Fibroblast of skin of back (primary cell): ENCODE measurements at regions not wholly inside any gene's neighbourhood (a gene's known extent, or its start where the extent isn't known, plus 50 kb on each side); places are given as distances from the start of the nearest gene placed in this dataset.

Experiments used
- DNase-seq: peaks from one replicate; pipeline ENCODE4 v3.0.0-alpha.2; 2013

GRCh38 chr3:180188512-180189309 is 152.0 kb upstream of the PEX5L start:
- DNase-seq, result peak; percentile 10

- DNase-seq, result no peak
These were observed 152.5 kb upstream of the PEX5L start for GRCh38 chr3:180189310-180189648.

- DNase-seq, result no peak
These were observed 159.9 kb upstream of the PEX5L start for GRCh38 chr3:180196658-180197057.

- DNase-seq, result no peak
These were observed 162.8 kb upstream of the PEX5L start for GRCh38 chr3:180199417-180199995.

DNA sequence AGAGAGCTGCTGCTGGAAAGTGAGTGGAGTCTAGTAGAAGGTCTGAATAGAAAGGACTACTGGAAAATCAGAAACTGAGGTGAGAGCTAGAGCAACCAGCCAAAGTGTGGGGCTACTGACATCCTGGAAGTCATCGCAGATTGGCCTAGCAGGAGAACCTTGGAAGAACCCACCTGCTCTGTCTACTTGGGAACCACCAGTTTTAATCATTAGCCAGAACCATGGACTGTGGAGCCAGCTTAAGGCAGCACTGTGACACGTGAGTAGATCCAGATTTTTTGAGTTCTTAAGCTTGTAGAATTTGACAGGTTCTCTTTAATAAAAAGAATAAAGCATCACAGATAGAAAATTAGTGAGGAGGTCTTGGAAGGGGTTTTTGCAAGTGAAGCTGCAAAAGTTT is 179.1 kb upstream of the PEX5L start:
- no peak for DNase-seq

- DNase-seq, result no peak
These were observed 186.5 kb upstream of the PEX5L start for GRCh38 chr3:180223268-180223667.

DNA sequence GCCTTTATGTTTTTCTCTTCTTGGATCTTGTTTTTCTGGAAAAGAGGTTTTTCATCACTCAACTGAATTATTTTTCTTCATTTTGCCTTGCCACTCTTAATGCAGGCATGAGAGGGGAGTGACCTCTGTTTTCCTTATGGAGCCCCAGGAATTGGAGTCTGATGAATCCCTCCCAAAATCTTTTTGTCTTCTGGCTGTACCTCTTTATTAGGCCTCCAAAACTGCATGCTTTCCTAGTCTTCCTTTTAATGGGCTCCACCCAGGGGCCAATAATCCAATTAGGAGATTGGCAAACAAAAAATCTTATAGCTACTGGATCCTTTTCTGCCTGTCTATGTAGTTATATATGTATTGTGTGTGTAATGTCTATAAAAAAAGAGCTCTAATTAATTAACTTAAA is 192.4 kb upstream of the PEX5L start:
- no peak for DNase-seq

- DNase-seq, result no peak
These were observed 203.2 kb upstream of the PEX5L start for GRCh38 chr3:180239939-180240338.

- no peak for DNase-seq
These were observed 210.0 kb upstream of the PEX5L start for GRCh38 chr3:180246688-180247195.

- DNase-seq, result peak; percentile 24
These were observed 213.4 kb upstream of the PEX5L start for GRCh38 chr3:180250172-180250571.

DNA sequence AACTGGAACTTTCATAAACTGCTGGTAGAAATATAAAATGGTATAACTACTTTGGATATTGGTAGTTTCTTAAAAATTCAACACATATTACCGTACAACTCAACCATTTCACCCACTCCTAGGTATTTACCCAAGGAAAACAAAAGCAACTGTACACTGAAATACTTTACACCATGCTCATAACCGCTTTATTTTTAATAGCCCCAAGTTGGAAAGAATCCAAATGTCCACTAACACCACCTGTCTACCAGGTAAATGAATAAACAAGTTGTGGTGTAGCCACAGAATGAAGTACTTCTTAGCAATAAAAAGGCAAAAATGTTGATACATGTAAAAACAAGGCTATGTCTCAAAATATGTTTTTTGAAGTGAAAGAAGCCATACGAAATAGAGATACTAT is 215.9 kb upstream of the PEX5L start:
- DNase-seq, result no peak

DNA sequence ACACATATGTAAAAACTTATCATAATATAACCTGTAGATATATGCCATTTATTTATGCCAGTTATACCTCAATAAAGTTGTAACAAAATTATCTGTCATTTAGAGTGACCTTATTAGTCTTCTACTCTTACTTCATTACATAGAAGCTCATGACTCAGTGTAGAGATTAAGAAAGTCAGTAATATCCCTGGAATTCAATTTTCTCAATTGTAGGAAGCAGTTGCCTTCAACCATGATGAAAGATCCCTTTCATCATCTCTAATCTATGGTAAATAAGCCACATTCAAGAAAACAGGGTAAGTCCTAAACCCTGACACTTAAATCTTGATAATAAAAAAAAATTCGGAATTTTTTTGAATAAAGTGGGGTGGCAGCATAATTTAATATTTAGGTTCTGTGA is 216.5 kb upstream of the PEX5L start:
- DNase-seq, result no peak

- no peak for DNase-seq
These were observed 227.7 kb upstream of the PEX5L start for GRCh38 chr3:180264479-180264878.

- DNase-seq, result peak; percentile 15
These were observed 228.8 kb upstream of the PEX5L start for GRCh38 chr3:180265551-180265950.

DNA sequence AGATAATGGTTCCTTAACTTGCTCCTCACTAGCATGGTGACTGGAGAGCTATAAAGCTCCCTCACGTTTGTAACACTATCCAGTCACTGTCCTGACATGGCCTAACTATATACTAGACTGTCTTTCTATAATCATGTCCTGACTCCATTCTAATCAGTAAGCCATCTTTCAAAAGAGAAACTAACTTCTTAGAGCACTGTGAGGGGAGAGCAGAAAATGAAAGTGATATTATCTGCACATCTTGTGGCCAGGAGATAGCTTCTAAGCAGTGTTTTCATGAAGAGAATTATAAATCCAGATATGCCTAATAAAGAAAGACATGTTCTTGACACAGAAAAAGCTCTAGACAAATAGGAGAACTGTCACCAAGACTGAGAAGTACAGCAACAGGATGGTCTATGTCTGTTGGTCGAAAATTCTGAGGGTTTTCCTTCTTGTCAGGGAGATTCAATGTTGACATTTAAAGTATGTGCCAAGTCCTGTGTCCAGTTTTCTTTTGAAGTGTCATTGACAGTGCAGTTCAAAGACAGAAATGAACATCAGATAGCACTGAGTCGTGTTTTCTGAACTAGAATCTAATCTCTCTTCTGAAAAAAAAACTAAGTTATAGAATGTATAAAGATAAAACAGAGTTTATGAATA is 230.6 kb upstream of the PEX5L start:
- DNase-seq, result peak; percentile 4

DNA sequence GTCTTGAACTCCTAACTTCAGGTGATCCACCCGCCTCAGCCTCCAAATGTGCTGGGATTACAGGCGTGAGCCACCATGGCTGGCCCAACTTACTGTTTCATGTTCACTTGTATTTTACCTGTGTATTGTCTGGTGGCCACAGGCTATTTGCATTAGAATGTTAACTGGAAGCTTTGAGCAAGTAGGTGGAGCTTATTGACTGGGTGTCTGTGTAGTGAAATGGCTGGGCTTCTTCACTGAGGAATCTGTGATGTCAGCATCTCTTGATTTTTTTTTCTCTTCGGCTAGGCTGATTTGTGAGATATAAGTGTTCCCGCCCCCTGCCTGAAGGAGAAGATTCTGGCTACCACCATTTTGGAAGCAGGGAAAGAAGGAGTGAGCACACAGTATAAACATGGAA is 237.8 kb upstream of the PEX5L start:
- DNase-seq, result no peak

DNA sequence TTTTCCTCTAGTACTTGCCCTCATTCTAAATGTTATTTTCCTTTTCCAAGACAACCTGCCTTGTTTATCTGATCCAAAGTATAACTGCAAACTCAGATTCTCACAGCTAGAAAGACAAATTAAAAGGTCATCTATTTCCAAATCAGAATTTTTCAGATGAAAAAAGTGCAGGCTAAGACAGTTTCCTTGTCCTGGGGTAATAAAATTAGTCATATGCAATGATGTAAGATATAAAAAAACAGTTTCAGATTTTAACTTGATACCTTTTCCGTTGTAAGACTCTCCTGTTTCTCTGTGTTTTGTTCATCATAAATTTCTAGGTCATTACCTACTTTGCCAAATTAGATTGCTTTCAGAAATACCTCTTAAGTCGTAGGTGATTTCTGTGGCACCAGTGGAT is 238.4 kb upstream of the PEX5L start:
- no peak for DNase-seq

GRCh38 chr3:180277041-180277440 is 240.3 kb upstream of the PEX5L start:
- DNase-seq, result peak; percentile 63

DNA sequence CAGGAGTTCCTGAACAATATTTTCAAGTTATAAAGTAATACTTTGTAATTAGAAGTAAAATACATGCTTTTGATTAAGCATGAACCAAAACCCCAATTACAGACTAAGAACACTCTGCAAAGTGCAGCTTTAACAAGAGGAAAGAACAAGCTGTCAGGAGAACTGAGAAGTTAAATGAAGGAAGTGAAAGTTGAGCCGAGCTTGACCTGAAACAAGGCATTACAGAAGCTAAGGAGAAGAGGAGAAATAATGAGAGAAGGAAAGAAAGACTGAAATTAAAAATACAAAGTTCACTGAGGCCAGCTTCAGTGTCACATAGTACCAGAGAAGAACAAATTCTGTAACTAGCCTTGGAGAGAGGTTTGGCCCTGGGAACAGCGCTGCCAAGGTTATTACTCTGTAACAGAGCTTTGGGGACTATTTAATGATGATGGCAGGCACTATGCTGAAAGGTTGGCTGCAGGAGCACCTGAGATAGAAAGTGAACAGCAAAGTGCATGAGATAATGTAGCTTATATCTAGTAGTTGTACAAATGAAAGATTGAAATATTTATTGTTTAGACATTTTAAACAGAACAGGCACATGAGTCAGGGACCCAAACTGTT is 241.9 kb upstream of the PEX5L start:
- DNase-seq, result no peak

DNA sequence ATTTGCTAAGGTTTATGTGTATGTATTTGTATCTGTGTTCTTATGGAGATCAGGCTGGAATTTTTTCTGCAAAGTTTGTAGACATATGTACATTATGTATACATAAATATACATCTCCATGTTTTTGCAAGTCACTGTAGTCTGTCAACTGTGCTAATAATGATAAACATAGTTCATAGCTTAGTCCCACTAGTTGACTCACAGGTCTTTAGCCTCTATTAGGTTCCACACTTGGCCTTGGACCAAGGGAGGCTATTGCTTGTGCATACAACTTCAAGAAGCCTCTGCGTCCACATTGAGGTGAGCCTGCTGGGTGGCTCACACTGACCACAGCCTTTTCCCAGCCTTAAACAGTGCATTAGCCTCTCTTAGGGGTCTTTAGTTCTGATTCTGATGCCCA is 243.8 kb upstream of the PEX5L start:
- DNase-seq, result peak; percentile 32

- no peak for DNase-seq
These were observed 245.6 kb upstream of the PEX5L start for GRCh38 chr3:180282386-180282785.

DNA sequence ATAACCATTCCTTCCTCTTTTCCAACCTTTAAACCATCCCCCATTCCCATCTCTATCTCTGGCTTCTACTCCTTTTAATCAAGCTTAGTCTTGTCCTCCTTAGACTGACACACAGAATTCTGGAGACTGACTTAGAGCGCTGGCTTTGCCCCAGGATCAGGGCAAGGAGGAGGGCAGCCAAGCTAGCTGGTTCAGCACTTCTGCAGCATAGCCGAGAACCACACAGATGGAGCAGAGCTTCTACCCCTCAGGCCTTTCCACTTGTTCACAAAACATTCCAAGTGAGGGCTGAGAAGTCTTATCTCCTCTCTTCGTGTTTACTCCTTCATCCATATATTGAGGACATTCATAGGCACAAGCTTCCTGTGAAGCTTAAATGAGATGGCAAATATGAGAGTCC is 246.5 kb upstream of the PEX5L start:
- DNase-seq, result no peak

DNA sequence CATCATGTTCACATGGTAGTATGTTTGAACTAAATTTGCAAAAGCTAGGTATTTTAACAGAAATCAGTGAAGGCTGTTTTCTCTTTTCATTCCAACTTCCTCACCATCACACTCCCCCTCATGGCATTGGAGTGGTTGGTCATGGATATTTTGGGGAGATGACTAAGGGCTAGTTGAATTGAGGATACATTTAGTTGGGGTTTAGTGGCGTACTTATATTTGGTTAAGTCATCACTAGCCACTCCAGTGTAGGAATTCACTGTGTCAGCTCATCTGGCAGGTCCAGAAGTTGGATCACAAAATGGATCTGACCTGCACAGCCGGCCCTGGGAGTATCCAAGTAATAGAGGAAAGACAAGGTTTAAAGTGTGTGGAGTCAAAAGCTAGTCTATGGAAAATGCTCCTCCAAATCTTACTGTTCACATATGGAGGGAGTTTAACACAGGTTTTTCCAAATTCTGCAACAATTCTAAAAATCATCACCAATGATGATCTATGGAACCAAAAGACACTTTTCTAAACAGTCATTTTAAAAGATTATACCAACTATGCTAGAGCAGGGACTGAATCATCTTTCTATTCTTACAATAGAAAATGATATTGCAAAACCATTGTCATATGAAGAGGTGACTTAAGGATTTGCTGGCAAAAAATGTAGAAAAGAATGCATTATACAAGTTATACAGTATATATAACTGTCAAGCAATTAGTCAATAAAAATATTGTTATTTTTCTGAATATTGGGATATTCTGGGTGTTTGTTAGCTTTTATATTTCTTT is 247.8 kb upstream of the PEX5L start:
- DNase-seq, result peak; percentile 29
